ENCODE measurements at regions not wholly inside any gene's neighbourhood (a gene's known extent, or its start where the extent isn't known, plus 50 kb on each side); places are given as distances from the start of the nearest gene placed in this dataset.

- Histone ChIP-seq H3K9me2 (ENCODE audit: insufficient read depth, low read length) (no peaks in the 10 kb centered on the region), H3K27me3 (ENCODE audit: insufficient read depth, low read depth, low read length) (peaks cover 85% of the 10 kb centered on the region), H3K9ac (ENCODE audit: low read length) (no peak overlapping the region), H2AFZ (ENCODE audit: low read depth, low read length) (no peak overlapping the region), H3F3A (ENCODE audit: insufficient read depth, low read length, poor library complexity, severe bottlenecking) (no peaks in the 10 kb centered on the region), H3K36me3 (ENCODE audit: insufficient read depth, low read length) (no peaks in the 10 kb centered on the region), H3K79me2 (replicated peaks; ENCODE audit: insufficient read depth, low read length) (no peaks in the 10 kb centered on the region), H3K27ac (ENCODE audit: low read length) (no peak overlapping the region), H3K9me3 (ENCODE audit: low read length) (no peaks in the 10 kb centered on the region), H4K20me1 (ENCODE audit: insufficient read depth) (no peaks in the 10 kb centered on the region), H3K4me2 (ENCODE audit: low read length) (no peak overlapping the region), H3K4me3 (ENCODE audit: low read length) (no peak overlapping the region)
- TF ChIP-seq TAF1 (IDR thresholded peaks at IDR 0.05; ENCODE audit: low read depth) (no peak), MXI1 (conservative IDR thresholded peaks at IDR 0.05; ENCODE audit: poor library complexity, severe bottlenecking) (no peak), EZH2 (IDR thresholded peaks at IDR 0.05; ENCODE audit: borderline replicate concordance, insufficient read depth, low read length, poor library complexity, severe bottlenecking) (no peak), POLR2AphosphoS5 (IDR thresholded peaks at IDR 0.05) (no peak), CTCF (IDR thresholded peaks at IDR 0.05; ENCODE audit: poor library complexity, severe bottlenecking) (no peak), SMC3 (conservative IDR thresholded peaks at IDR 0.05; ENCODE audit: poor library complexity) (no peak), REST (IDR thresholded peaks at IDR 0.05; ENCODE audit: borderline replicate concordance) (no peak), EP300 (conservative IDR thresholded peaks at IDR 0.05; ENCODE audit: poor library complexity, severe bottlenecking) (no peak), RAD21 (conservative IDR thresholded peaks at IDR 0.05) (no peak)
Observed at GRCh38 chr14:87170179-87170578, 822.8 kb downstream of the GALC start.

GRCh38 chr14:87169362-87169761, 823.6 kb downstream of the GALC start:
- Histone ChIP-seq H3K4me2 (ENCODE audit: low read length) (no peak overlapping the region), H3K9me2 (ENCODE audit: insufficient read depth, low read length) (no peaks in the 10 kb centered on the region), H3F3A (ENCODE audit: insufficient read depth, low read length, poor library complexity, severe bottlenecking) (no peaks in the 10 kb centered on the region), H3K27ac (ENCODE audit: low read length) (no peak overlapping the region), H3K79me2 (replicated peaks; ENCODE audit: insufficient read depth, low read length) (no peaks in the 10 kb centered on the region), H4K20me1 (ENCODE audit: insufficient read depth) (no peaks in the 10 kb centered on the region), H2AFZ (ENCODE audit: low read depth, low read length) (no peak overlapping the region), H3K4me3 (ENCODE audit: low read length) (no peak overlapping the region), H3K9me3 (ENCODE audit: low read length) (no peaks in the 10 kb centered on the region), H3K36me3 (ENCODE audit: insufficient read depth, low read length) (no peaks in the 10 kb centered on the region), H3K27me3 (ENCODE audit: insufficient read depth, low read depth, low read length) (peaks cover 80% of the 10 kb centered on the region), H3K9ac (ENCODE audit: low read length) (no peak overlapping the region)
- no peak for TF ChIP-seq TAF1 (IDR thresholded peaks at IDR 0.05; ENCODE audit: low read depth)
- no peak for TF ChIP-seq CTCF (IDR thresholded peaks at IDR 0.05; ENCODE audit: poor library complexity, severe bottlenecking)
- no peak for TF ChIP-seq RAD21 (conservative IDR thresholded peaks at IDR 0.05)
- no peak for TF ChIP-seq SMC3 (conservative IDR thresholded peaks at IDR 0.05; ENCODE audit: poor library complexity)
- TF ChIP-seq MXI1 (conservative IDR thresholded peaks at IDR 0.05; ENCODE audit: poor library complexity, severe bottlenecking) = no peak
- no peak for TF ChIP-seq EP300 (conservative IDR thresholded peaks at IDR 0.05; ENCODE audit: poor library complexity, severe bottlenecking)
- TF ChIP-seq EZH2 (IDR thresholded peaks at IDR 0.05; ENCODE audit: borderline replicate concordance, insufficient read depth, low read length, poor library complexity, severe bottlenecking) = no peak
- TF ChIP-seq REST (IDR thresholded peaks at IDR 0.05; ENCODE audit: borderline replicate concordance) = no peak
